HG03342 (cell line): ENCODE measurements at regions not wholly inside any gene's neighbourhood (a gene's known extent, or its start where the extent isn't known, plus 50 kb on each side); places are given as distances from the start of the nearest gene placed in this dataset.

Source experiments
- ATAC-seq: cut with Tn5 transposase; IDR thresholded peaks from one replicate; pipeline ENCODE4 v1.9.1; 2021; ENCODE audit warnings: mild to moderate bottlenecking, moderate library complexity; ENCODE audit not compliant: unreplicated experiment

DNA sequence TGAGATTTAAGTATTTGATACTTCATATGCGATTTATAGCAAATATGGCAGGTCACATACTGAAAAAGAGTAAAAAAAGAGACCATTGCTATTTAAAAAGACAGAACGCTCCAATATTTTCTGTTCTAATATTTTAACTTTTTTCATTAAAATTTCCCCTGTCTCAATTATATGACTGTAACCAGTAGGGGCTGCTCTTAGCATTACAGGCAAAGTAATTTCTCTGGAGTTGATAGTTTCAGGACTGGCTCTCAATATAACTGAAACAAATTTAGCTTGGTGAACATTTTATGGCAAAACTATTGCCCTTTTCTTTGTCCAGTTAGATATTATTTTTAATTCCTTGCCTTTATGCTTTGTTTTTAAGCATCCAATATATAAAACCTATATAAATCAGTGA is 286.3 kb upstream of the ROBO2 start:
- no peak for ATAC-seq

DNA sequence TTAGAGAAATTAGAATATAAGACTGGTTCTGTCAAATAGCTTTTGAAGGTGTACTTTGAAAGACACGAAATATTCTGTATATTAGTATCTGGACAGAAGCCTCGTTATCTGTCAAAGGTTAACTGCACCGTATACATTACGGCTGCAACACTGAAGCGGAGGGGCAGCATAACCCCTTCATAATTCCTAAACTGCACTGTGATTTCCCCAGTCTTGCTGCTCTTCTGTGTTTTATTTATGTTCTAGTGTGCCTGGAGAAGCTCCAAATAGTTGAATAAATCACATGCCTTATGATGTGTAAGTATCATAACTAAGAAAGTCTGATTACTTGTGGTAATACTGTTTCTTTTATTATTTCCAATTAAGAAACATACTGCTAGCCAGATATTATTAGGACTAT is 285.7 kb upstream of the ROBO2 start:
- ATAC-seq, result no peak

DNA sequence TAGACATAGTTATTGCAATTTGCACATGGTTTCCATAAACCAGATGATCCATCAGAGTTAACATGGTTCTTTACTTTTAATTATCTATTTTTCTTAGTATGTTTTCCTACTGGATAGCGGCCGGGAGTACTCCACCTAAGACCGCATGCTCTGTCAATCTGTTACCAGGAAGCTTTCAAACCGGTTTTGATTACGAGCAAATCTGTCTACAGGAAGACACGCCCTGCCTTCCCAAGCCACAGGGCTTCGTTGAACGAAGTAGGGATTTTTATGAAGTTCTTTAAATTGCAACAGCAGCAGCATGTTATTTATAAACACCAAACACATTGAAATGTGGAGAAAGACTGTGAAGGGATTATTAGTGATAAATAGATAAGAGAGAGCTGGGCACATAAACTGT is 283.3 kb upstream of the ROBO2 start:
- no peak for ATAC-seq

DNA sequence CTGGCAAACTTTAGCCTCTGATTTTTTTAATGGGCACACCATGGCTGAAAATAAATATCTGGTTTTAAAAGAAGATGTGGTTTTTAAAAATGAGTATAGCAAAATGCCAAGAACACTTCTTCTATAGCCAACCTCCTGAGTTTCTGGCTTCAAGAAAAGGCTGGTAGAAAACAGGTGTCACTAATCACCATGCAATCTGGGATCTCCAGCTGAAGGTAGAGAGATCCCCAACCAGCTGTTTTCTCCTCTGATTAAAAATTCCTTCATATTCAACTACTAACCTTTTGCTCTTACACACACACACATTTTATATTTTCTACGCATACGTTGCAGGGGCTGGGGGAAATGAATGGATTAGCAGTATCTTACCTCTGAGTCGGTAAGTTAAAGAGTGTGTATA is 279.6 kb upstream of the ROBO2 start:
- ATAC-seq, result no peak

DNA sequence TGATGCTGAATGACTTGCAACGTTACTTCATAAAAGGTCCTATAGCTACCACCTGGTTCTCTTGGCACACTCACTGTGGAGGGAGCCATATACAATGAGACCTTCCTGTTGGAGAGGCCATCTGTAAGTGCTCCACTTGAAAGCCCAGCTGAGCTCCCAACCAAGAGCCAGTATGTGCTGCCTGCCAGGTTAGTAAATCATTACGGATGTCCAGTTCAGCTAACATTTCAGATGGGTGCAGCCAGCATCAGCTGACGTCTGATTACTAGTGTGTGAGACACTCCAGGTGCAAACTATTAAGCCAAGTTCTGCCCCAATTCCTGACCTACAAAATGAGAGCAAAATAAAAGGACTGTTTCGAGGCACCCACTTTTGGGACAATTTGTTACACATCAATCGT is 274.4 kb upstream of the ROBO2 start:
- ATAC-seq, result no peak

DNA sequence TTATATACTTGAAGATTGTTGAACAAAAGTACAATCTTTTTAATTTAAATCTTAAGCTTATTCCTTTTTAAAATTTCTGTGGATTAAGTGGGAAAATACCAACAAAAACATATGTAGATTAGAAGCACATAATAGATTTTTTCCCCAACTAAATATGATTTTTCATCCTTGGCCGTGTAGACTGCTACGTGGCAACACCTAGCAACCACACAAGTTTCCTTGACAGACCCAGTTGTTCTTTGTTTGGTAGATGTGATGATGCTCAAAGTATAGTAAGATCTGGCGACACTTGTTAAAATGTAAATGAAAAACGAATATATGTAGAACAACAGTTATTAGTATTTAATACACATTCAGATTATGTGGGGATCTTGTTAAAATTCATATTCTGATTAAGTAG is 271.0 kb upstream of the ROBO2 start:
- no peak for ATAC-seq

DNA sequence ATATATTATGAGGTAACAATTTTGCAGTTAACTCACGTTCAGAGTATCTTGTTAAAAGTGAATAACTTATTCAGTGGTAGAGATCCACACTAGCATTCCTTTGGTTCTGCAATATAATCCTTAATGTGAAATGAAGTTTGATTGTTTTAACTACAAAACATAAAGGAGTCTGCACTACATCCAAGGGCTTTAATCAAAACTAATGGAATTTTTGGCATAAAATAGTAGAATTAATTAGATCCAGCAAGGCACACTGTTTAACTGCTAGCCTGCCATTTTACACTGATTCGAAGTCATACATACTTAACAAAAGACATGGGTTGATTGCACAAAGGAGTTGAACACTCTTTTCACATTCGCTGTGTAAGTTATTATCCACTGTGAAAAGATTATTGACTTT is 263.0 kb upstream of the ROBO2 start:
- no peak for ATAC-seq

DNA sequence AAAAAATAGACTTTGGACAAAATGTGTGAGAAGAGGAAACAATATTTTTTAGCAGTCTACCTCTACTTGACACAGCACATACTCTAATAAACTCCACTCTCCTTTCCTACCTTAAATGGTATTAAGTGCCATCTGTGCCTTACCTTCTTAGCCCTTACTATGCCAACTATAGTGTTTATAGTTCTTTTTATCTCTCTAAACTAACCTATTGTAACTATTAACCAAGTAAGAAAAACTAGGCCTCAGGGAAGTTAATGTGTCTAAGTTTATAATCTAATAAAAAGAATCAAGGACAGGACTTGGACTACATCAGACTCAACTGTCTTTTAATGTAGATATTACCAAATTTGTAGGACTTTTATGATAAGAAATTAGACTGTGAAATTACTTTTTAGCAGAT is 251.7 kb upstream of the ROBO2 start:
- ATAC-seq, result no peak

DNA sequence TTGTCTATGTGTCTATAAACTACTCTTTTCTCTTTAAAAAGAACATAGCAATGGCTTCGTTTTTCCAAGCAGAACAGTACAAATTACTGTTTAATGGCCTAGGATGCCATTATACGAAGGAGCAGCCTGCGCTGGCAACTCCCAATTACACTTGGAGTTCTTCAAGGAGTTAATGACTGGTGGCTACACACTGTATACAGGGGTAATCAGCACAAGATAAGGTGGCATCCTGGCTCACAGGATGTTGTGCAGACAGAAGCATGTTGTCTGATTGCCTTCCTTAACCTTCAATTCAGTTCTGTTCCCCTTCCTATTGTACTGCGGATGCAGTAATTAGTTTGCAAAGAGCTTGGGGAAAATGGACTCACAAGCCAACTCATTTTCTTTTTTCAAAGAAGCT is 250.7 kb upstream of the ROBO2 start:
- no peak for ATAC-seq

DNA sequence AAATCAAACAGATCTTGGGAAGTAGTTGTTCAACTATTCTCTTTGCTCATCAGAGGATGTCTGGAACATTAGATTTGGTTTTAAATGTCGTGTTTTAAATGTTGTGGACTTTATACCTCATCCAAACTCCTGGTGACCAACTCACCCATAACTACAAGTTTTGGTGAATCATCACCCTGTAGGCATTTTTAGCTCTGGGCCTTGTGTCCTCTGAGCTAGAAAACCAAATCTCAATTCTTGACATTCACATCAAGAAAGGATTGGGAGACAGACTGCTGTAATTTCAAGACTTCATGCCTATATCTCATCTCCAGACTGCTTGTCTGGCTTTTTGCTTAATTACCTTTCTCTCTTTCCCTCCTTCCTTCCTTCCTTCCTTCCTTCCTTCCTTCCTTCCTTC is 228.5 kb upstream of the ROBO2 start:
- ATAC-seq, result no peak

DNA sequence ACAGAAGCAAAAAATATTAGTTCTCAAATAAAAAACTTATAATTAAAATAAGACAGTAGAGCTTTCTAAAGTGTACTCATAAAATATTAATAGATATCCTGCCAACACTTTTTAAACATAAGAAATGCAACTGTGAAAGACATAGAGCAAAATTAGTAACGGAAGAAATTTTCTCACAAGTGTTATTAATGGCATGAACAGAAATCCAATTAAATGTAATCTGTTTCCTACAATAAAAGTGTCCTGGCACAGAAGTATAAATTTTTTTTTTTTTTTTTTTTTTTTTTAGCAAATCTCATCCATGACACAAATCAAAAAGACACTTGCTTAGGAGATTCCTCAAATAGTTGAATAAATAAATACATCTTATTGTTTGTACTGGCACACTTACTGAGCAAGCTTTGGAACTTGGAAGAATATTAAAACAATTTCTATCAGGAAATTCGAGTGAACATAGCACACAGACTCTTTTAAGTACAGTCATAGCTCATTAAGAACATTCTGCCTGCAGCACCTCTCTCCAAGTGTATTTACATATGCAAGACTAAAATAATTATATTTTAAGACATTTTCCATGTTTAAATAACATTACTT is 227.2 kb upstream of the ROBO2 start:
- ATAC-seq, result no peak

DNA sequence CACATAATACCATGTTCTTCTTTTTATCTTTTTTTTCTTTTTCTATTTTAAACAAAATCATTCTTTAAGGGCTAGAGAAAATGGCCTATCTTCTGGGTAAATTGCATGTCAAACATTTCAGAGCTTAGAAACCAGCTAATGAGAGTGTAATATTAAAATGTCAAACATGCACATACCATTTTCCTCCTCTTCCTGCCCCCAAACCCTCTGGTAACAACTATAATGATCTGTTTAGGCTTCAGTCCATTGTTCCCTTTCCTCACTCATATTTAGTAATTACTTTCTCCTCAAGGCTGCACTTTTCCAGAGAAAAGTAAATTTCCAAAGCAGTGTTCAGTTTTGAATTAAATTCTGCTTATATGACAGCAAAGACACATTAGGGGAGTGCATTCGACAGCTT is 224.3 kb upstream of the ROBO2 start:
- no peak for ATAC-seq

DNA sequence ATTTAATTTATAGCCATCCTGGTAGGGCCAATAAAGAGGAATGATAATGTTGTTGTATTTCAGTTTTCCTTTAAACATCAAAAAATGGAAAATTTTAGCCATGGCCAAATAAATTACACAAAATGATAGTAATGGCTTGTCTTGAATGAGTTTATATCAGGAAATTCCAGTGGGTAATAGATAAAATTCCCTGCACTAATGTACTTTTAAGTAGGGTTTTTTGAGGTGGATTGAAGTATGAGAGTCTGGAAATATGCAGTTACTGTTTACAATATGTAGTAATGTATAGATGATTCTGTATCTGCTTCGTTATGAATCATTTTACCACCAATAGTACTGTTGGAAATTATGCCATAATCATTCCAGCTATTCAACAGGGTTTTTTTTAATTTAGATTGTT is 219.4 kb upstream of the ROBO2 start:
- ATAC-seq, result no peak

DNA sequence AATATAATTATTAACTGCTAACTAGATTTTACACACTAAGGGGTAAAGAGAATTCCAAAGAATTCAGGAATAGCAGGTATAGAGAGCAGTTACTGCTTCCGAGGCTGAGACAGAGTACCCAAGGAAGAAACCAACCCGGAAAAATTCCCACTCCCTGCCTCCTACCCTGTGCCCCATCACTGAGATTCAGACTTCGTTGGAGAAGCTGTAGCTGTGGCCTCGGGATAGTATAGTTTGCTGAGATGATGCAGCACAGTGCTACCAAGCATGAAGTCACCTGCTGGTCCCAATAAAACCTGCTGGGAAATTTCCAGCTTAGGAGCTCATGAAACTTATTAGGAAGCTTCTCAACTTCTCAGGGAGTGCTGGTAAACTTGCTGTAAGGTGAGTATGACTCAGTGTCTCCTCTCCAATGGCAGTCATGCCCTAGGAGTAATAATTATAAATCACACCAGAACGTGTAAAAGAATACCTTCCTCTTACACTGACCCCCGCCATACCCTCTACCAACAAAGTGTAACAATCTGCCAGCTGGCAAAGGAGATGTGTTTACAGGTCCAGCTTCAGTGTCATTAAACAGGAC is 215.2 kb upstream of the ROBO2 start:
- ATAC-seq, result no peak

DNA sequence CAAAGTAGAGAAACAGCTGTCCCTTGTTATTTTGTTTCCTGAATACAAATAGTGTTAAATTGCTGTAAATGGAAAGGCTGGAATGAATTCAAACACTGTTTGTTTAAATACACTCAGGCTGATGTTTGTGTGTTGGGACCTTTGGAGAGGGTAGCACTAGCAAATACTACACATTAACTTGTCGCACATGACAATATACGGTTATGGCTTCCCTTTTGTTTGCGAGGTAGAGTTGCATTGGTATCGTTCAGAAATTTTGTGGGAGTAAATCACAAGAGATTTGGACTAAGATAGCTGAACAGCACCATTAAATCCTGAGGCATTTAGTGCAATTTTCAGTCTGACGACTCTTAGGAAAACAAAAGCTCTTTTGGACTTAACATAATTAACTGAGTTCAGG is 213.0 kb upstream of the ROBO2 start:
- no peak for ATAC-seq

DNA sequence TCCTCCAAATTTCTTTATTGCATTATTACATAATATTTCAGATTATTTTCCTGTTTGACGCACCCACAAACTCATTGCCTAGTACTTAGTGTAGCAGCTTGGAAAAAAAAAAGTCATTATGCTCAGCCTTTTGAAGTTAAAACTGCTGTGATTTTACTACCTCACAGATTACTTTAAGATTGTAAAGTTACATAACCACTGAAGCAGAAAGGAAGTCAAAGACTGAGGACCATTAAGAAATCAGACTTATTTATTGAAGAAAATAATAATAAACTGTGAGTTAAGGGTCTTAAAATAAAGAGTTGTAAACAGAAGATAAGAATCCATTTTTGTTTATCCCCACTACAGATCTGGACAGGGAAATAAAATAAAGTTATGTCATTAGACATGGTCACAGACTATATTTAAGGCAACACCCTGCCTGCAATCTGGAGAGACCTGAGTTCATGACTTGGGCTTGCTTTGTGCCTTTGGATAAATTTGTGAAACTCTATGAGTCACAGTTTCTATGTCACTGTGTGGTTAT is 212.1 kb upstream of the ROBO2 start:
- ATAC-seq, result no peak

DNA sequence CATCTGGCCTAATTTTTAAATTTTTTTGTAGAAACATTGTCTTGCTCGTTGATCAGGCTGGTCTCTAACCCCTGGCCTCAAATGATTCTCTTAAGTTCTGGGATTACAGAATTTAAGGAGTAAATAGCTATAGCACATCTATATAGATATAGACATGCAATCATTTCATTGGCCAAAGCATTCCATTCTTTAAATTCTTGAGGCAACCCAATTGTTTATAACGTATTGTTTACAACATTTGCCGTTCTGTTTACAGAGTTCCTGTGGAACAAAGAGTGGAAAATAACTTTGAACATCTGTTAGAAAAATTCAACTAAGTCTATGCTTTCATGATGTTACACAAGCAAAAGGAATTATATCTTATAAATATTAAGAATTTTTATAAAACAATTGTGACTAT is 205.2 kb upstream of the ROBO2 start:
- no peak for ATAC-seq

DNA sequence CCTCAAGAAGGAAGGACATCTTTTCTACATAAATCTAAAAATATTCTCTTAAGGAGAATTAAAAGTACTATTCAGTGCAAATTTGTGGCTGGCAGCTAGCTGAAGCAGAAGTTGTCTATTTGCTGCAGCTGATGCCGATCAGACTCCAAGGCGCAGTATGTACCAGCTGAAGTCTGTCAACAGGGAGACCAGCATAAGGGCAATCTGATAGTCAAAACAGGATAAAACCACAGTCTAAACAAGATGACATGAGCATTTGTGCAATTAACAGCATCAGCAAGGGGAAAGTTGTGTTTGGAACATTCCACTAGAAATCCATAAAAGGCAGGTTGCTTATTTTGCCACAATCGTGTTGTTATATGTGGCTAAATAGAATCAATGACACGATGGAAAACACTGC is 198.2 kb upstream of the ROBO2 start:
- ATAC-seq, result no peak

DNA sequence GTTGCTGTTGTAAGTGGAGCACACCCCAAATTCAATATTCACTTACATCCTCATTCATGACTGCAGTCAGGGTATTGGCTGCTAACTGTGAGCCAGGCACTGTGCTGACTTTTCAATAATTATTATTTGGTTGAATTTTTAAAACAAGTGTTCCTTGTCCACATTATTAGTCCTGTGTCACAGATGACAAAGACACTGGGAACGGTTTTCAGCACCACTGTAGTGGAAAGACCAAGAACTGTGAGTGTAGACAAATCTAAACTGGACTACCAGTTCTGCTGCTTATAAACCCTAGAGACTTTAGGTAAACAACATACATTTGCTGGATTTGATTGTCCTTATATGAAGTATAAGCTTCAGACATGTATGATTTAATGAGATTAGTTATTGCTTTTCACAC is 197.7 kb upstream of the ROBO2 start:
- ATAC-seq, result no peak

DNA sequence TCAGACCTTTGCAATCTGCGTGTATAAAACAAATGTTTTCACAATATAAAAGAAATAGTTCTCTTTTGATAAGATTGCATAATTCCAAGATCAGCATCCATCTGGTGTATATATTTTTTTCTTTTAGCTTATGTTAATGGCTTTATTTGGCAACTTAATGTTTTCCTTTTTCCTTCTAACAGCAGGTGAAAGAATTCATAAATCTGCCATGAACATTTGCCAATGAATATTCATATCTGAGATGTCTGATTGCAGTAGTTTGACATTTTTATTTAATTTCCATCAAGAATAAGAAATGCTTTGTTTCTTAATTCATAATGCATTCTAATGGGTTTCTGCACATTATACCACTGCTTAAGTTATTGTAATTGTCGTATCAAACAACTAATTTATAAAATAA is 184.4 kb upstream of the ROBO2 start:
- no peak for ATAC-seq

DNA sequence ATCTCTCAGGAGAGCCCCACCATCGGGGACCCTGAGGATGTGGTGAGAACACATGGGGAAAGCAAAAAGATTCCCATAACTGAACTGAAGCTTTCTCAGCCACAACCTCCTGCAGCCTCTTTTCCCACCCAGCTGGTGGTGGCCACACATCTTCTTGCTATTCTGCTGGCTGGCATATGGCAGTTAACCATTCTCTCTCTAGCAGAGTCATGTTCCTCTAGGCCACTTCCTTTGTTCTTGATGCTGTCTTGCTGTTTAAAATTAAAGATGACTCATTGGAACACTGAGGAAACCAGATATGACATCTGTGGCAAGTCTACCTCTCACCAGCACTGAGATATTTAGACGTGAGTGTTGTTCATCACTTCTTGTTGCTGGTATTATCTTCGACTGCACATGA is 180.3 kb upstream of the ROBO2 start:
- ATAC-seq, result no peak

DNA sequence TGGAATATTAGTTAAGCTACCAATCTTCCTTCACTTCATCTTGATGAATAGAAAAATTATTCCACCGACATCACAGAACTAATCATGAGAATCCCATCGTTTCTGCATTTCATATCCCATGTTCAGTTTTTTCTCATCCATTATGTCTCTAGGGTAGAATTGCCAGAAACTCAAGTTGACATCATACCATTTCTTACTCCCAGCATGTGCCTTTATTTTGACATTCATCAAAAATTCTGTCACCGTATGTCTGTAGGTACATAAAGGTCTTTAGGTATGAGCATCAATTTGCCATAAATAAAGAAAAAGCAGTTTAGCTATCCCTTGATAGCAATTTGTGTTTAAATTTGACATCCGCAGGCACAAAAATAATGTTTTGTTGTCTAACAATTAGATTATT is 175.5 kb upstream of the ROBO2 start:
- ATAC-seq, result no peak

DNA sequence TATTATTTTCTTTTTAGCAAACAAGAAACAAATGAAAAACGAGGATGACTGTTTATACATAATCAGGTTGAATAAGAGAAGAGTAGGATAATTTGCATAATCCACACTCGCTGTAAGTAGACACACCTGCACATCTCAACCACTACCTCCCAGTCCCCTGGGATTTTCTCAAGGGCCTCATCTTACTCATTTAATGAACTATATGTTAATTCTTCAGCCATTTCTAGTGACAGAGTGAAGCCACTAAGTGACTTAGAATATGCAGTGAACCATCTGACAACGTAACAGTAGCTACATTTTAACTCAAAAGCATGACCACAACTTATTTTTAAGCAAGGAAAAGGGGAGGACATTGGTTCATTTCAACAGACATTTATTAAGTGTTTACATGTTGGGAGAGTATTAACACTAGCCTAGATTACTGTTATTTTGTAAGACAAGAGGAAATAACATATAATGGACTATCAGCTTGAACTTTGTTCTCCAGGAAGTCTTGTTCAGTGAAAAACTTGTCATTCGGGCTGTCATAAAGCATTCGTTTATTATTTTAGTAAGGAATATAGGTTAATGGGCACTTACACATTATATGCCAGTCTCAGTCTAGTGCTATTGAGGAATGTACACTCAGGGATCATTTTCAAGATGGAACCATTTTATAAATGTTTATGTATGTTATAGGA is 173.0 kb upstream of the ROBO2 start:
- peak; percentile 87 for ATAC-seq
